AG04449 (cell line): ENCODE measurements at regions not wholly inside any gene's neighbourhood (a gene's known extent, or its start where the extent isn't known, plus 50 kb on each side); places are given as distances from the start of the nearest gene placed in this dataset.

Experiments
- CTCF ChIA-PET: fragments of 350-600 bp; formaldehyde crosslinking; extraction: SDS; loops from one replicate; lab custom pipeline; 2021; ENCODE audit warnings: antibody characterized with exemption; lab: Yijun Ruan, JAX
- POLR2A ChIA-PET: fragments of 400-600, 350-600 bp; formaldehyde crosslinking; extraction: SDS; loops from one replicate; lab custom pipeline; 2020; ENCODE audit warnings: antibody characterized with exemption, inconsistent platforms; lab: Yijun Ruan, JAX
- DNase-seq: peaks from one replicate; pipeline ENCODE4 v3.0.0-alpha.2; 2010; ENCODE audit warnings: low read depth, low spot score
- H3K4me3 ChIP-seq: 2 replicates; pipeline ENCODE4 v1.5.1; 2011; ENCODE audit warnings: low read depth, mild to moderate bottlenecking, control low read depth, low read length
- CTCF ChIP-seq: IDR thresholded peaks from one replicate; pipeline ENCODE4 v1.5.1; 2011; ENCODE audit warnings: mild to moderate bottlenecking, moderate library complexity, low read length, control low read depth, inconsistent platforms; ENCODE audit not compliant: insufficient read depth; ENCODE audit errors: missing control alignments

GRCh38 chr3:43999728-44000319, 241.9 kb upstream of the TOPAZ1 start:
- ChIA-PET POLR2A (no interaction called here), CTCF (interaction anchor here (1.3 to 2.0 kb wide), 2 partner anchors 114 to 144 kb away, joined by 3 to 7 read pairs; no protein-coding TSS in a partner anchor)
- TF ChIP-seq CTCF = no peak

GRCh38 chr3:44000586-44000985, 241.1 kb upstream of the TOPAZ1 start:
- TF ChIP-seq CTCF = no peak
- H3K4me3 ChIP-seq = peak overlapping the region; percentile 89
- ChIA-PET POLR2A (interaction anchor here (0.6 kb wide), 1 partner anchor 235 kb away, joined by 3 read pairs; no protein-coding TSS in a partner anchor), CTCF (interaction anchor here (1.0 to 2.0 kb wide), 5 partner anchors 114 to 232 kb away, joined by 3 to 7 read pairs (median 3); no protein-coding TSS in a partner anchor)
- DNase-seq = no peak

More at GRCh38 chr3:43999728-44000319, 241.9 kb upstream of the TOPAZ1 start:
- H3K4me3 ChIP-seq = peak overlapping the region; percentile 89
- DNase-seq = no peak

GRCh38 chr3:44001072-44001471, 240.6 kb upstream of the TOPAZ1 start:
- CTCF ChIA-PET = interaction anchor here (1.0 to 2.0 kb wide), 4 partner anchors 146 to 232 kb away, joined by 3 to 7 read pairs (median 4); no protein-coding TSS in a partner anchor
- peak overlapping the region; percentile 89 for H3K4me3 ChIP-seq
- DNase-seq = no peak
- POLR2A ChIA-PET = interaction anchor here (0.6 kb wide), 1 partner anchor 235 kb away, joined by 3 read pairs; no protein-coding TSS in a partner anchor
- TF ChIP-seq CTCF = no peak

GRCh38 chr3:44003801-44004200, 237.9 kb upstream of the TOPAZ1 start:
- TF ChIP-seq CTCF = no peak
- H3K4me3 ChIP-seq = no peak overlapping the region
- CTCF ChIA-PET = interaction anchor here (0.6 to 0.9 kb wide), 2 partner anchors 288 to 306 kb away, joined by 3 read pairs; no protein-coding TSS in a partner anchor
- DNase-seq = no peak
- POLR2A ChIA-PET = no interaction called here

- ChIA-PET POLR2A (no interaction called here), CTCF (no interaction called here)
- no peak for TF ChIP-seq CTCF
- no peak for DNase-seq
- H3K4me3 ChIP-seq = no peak overlapping the region
Measured at GRCh38 chr3:44011680-44012079, 230.0 kb upstream of the TOPAZ1 start.

- ChIA-PET CTCF (no interaction called here), POLR2A (no interaction called here)
- no peak overlapping the region for H3K4me3 ChIP-seq
- no peak for DNase-seq
- no peak for TF ChIP-seq CTCF
Measured at GRCh38 chr3:44012160-44012899, 229.4 kb upstream of the TOPAZ1 start.
